GM18868 (cell line): ENCODE measurements at regions not wholly inside any gene's neighbourhood (a gene's known extent, or its start where the extent isn't known, plus 50 kb on each side); places are given as distances from the start of the nearest gene placed in this dataset.
"Not testable (repeated sequence)": the region's sequence is repeated elsewhere in the genome, so short reads cannot be mapped to it uniquely, and the experiment has no call there.

Experiments
- ATAC-seq: cut with Tn5 transposase; IDR thresholded peaks from one replicate; pipeline ENCODE4 v1.9.1; 2021; ENCODE audit warnings: mild to moderate bottlenecking, moderate library complexity; ENCODE audit not compliant: unreplicated experiment

DNA sequence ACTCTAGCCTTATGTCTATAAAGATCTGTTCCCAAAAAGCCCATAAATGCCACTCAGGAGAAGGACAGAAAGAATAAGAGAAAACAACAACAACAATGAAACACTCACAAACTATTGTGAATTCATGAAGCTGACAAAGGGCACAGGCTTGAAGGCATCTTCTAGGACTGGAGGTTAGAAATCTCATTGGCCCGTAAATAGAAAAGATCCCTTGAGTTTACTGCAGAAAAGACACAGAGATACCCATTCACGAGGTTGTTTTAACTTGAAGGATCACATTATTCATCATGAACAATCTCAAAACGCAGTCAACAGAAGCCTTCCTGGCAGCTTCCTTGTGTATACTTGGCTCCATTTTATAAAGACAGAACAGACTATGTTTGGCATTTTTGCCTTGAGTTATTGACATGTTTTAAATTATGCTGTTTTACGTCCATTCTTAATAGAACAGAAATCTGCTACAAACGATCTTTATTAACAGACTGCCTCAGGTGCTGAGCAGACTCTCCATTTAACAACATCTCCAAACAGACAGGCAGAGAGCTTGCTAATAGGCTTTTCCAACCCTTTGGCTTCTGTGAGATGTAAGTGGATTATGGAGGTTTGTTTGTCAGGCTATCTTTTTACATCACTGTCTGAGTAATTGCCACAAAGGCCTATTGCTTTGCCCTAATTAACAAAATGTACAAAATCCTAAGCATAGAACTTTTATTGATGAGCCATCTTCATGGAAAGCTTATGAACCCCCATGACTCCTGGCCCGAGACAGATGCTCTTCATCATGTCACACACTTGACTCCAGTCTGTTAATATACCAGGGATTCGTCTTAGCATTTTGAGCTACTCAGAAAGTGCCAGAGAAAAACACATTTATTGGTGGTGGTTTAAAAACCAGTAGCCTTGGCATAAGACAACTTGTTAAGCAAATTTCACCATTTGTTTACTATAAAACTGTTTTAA lies 735.3 kb upstream of the ZNF608 start:
- ATAC-seq = no peak

GRCh38 chr5:125483609-125484008 lies 737.2 kb upstream of the ZNF608 start:
- no peak for ATAC-seq

DNA sequence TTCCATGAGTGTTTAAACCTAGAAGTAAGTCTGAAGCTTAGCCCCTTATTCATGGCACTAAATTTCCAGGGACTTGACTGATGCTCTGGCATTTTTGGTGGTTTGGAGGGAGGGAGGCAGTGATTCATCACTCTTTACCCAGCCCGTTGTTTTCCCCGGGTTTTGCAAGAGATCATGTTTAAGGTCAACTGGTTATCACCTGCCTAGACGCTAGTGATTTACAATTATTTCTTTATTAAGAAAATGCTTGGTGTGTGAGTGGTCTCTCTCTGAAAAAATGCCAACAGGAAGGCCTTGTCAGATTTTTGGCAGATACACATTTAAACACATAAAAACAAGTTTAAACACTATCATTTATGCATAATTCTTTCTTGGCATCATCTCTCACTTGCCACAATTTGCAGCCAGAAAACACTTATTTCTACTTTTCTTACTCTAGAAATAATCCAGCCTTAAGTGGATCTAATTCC lies 737.9 kb upstream of the ZNF608 start:
- no peak for ATAC-seq

DNA sequence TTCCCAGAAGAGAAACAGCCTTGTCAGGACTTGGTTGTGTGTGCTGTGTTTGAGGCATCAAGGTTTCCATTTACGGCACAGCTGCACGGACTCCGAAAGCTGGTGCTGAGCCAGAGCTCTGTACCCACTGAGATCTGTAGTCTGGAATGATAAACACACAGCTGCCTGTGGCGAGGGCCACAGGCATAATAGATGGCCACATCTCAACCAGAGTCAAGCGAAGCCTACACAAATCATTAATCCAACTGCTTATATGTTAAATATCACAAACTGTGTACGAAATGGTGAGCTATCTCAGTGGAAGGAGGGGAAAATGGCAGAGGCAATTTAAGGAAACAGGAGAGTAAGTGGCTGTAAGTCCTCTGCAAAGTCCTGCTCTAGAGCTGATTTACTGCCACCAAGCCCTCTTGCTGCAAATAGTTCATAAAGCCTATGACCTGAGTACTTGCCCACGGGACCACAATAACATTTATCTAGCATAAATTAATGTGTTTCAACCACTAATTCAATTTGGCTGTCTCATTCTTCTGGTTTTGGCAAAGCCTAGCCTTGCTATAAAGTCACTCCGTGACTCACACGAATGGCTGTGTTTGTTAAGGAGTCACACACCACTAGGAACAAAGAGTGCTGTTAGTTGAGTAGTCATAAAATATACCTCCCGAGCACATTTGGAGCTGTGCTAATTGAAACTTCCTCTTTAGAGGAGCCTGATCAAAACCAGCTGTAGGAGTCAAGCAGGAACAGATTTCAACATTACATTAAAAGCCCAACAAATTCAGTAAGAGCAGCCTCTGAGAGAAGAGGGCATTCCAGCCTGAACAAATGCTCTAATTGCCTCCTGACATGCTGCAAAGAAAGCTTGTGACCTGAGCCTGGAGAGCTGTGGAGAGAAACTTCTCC lies 738.6 kb upstream of the ZNF608 start:
- no peak for ATAC-seq

DNA sequence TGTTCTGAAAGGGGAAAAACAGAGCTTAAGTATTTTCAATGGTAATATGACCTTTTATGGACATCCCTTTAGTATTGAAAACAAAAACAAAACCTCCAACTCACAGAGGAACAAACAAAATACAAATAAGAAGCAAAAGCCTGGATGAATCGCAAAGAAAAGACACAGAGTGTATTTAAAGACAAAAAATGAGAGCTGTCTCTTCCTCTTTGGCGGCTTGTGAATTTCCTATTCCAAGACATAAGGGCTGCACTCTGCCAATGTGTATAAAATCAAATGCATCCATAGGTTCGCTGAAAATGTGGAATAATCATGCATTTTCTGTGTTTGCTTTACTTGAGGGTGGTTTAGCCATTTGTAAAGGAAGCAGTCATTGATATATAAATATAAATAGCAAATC lies 739.3 kb upstream of the ZNF608 start:
- ATAC-seq = no peak

GRCh38 chr5:125486634-125487033 lies 740.2 kb upstream of the ZNF608 start:
- no peak for ATAC-seq

GRCh38 chr5:125487231-125487630 lies 740.8 kb upstream of the ZNF608 start:
- ATAC-seq = no peak

DNA sequence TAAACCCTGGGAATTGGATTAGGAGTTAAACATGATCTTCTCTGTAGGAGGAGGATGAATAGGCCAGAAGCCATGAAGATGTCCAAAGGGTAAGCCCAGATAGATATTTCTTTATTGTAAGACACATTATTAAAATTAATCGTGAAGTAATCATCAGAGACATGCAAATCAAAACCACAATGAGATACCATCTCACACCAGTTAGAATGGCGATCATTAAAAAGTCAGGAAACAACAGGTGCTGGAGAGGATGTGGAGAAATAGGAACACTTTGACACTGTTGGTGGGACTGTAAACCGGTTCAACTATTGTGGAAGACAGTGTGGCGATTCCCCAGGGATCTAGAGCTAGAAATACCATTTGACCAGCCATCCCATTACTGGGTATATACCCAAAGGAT lies 741.2 kb upstream of the ZNF608 start:
- not testable (repeated sequence) for ATAC-seq

DNA sequence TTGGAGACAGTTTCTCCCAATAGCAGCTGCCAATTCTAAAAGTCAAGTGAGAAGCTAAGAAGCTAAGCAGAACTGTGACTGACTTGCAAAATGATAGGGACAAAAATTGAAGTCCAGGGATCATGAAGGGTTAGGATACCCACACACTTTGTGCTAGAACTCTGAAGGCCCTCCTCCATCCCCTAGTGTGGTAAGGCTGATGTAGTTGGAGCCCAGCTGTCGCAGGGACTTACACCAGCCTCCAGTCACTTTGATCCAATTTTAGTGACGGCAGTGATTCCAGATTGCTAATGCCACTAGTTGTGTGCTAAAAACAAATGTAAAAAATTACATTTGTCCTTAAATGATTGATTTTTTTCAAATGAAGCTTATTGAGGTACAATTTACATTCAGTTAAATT lies 742.7 kb upstream of the ZNF608 start:
- no peak for ATAC-seq

DNA sequence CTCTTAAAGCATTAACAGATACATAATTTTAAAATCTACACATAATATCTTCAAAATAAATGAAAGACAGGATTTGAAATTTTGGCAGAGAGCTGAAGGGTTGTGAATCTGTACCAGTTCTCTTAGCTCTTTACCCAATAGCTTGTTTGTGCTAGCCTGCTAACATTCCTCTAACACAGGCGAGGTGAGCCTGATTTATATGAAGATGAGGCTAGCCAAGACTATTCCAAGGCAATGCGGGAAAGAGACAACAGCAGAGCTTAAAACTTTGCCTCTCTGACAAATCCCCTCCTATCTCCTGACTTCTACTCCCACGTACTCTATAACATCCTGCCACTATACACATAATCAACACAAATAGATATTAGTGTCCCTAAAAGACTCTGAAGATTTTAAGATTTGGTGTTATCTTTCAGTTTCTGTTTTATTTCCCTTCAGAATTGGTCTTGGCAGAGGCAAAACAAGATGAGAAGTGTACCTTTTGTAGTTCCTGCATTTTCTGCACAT lies 745.6 kb upstream of the ZNF608 start:
- no peak for ATAC-seq

DNA sequence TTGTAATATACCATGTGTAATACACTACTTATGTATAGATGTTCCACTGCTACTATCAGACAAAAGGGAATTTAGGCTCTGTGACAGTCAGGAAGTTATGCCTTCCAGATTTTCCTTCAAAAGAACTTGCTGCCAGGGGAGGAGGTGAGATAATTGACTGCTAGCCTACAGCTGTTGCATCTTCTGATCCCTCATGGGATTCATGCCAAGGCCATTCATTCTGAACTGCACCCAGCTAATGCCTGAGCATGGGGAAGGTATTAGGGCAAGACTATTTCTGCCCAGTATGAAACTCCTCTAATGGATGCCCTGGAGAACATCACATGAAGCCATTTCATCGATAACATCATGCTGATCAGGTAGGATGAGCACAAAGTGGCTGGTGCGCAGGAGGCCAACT lies 746.5 kb upstream of the ZNF608 start:
- no peak for ATAC-seq

DNA sequence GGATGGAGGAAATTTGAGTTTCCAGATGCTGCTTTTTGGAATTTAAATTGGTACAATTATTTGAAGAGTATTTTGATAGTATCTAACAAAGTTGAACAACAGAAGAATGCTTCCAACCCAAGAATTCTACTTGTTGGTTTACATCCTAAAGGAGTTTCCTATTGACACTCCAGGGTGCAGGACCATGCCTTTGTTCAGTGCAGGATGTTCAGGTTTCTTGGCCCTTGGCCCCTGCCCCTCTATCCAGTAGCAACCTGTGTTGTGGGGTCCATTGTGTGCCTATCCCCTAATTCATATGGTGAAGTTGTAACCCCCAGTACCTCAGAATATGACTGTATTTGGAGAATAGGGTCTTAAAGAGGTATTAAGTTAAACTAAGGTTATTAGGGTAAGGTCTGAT lies 750.0 kb upstream of the ZNF608 start:
- no peak for ATAC-seq

DNA sequence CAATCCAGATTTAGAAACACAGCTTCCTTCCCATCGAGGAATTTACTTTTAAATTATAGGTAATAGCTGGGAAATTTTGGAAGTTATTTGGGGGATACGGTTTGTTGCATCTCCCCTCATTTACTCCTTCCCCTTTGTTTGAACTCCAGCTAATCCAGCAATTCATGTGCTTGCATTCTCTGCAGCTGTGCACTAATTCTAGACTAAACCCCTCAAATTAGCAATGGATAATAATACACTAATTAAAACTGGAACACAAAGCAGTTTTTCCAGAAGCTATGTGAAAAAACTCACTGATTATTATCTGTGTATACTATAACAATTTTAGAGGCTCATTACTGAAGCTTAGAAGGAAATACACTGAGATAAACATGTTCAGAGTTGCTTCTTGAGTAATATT lies 751.2 kb upstream of the ZNF608 start:
- ATAC-seq = no peak

DNA sequence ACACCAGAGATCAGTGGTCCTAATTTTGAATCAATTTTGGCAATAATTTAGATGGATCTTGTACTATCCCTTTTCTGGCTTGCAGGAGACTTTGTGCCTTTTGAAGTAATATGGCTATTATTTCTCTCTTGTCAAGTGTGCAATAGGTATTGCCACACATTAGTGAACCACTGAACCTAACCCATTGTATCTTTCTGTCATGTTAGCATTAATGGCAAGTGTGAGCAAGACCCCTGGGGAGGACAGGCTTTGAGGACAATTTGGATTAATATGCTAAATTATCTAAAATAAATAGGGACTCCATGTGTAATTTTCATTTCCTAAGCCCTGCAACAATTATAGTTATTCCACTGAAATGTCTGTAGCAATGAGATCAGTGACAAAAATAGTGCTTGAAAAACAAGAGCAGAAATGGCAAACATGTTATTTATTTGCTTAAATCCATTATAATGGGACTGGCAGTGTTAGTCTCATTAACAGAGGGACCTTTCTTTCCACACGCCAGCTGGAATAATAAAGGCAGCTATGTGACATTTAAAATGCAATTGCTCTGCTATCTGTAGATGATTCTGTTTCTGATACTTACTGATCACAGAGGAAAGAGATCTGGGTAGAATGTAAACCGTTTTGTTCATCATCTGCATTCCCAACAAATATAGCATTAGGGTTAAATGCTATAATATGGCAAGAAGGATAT lies 753.3 kb upstream of the ZNF608 start:
- ATAC-seq = no peak

- no peak for ATAC-seq
These were observed 755.0 kb upstream of the ZNF608 start for GRCh38 chr5:125501396-125501795.

DNA sequence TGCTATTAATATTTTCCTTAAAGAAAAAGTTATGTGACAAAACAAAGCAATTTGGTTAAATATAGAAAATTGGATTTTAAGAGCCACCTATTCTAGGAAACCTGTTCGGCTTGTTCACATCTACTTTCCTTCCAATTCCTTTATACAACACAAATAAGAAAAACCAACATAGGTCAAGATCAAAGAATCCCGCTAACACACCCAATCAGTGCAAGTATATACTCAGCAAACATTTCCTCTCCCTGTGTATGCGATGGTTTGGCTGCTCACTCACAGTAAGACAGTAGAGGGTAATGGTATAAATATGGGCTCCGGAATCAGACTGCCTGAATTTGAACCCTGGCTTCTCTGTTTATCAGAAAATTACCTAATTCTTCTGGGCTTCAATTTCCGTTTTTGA lies 757.5 kb upstream of the ZNF608 start:
- no peak for ATAC-seq

DNA sequence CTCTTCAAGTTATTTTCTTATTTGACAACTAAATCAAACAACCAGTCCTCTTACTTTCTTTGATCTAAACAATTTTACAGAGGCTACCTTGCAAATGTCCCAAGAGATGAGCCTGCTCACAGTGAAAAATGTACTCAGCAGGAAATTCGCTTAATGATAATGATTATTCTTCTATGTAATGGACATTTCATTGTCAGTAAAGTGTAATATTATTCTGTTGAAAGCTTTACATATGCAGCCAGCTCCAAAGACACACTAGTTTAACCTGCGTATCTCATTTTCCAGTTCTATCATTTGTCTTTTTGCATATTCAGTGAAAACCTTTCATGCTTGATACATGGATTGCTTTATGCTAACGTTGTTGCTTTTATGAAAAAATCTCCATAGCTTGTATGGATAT lies 758.7 kb upstream of the ZNF608 start:
- ATAC-seq = no peak

GRCh38 chr5:125506124-125506523 lies 759.7 kb upstream of the ZNF608 start:
- ATAC-seq = no peak

DNA sequence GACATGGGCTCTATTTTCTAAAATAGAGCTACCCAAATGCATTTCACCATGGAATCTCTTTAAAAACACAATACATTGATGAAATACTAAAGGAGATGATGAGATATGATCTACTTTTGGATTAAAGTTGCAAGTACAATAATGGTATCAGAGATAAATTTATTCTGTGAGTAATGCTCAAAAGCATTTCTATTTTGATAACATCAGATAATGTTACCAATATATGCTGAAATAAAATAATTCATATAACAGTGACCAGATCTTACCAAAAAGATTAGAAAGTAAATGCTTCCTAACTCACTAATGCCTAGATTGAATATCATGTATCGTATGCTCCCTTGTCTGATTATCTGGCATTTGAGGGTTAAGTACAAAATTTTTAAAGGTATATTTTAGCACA lies 761.8 kb upstream of the ZNF608 start:
- no peak for ATAC-seq

DNA sequence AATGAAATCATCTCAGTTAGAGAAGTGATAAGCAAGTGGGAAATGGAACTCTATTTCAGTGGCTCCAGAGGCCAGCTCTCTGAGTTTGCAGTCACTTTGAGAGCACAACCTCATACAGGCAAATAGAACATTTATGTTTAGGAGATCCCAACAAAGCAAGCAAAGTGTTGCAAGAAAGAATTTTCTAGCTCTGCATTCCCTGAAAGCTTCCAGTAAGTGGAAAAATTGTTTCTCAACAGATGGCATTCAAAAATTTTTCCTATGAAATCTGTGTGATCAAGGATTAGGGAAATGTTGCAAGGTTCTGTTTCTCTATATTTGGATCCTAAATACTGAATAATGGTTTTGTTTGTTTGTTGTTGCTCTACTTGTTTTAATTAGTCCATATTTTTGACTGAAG lies 764.2 kb upstream of the ZNF608 start:
- no peak for ATAC-seq

GRCh38 chr5:125517973-125518550 lies 771.6 kb upstream of the ZNF608 start:
- no peak for ATAC-seq
